Stimulated activated naive CD8-positive, alpha-beta T cell treated with anti-CD3 and anti-CD28 coated beads, Interleukin-15, Interleukin-2, amounts not matched to agents 100 ng/mL and 50 ng/mL, for 24 hours (primary cell): ENCODE measurements at regions not wholly inside any gene's neighbourhood (a gene's known extent, or its start where the extent isn't known, plus 50 kb on each side); places are given as distances from the start of the nearest gene placed in this dataset.

Experiments used
- H3K27ac Mint-ChIP-seq: one replicate; pipeline ENCODE4 v1.8.0; 2021; ENCODE audit warnings: mild to moderate bottlenecking, mixed read lengths
- H3K27me3 Mint-ChIP-seq: one replicate; pipeline ENCODE4 v1.8.0; 2021; ENCODE audit warnings: mixed read lengths
- H3K36me3 Mint-ChIP-seq: one replicate; pipeline ENCODE4 v1.8.0; 2021; ENCODE audit warnings: low read depth, mixed read lengths
- H3K4me1 Mint-ChIP-seq: one replicate; pipeline ENCODE4 v1.8.0; 2021; ENCODE audit warnings: low read depth, mixed read lengths
- H3K4me3 Mint-ChIP-seq: one replicate; pipeline ENCODE4 v1.8.0; 2021; ENCODE audit warnings: mild to moderate bottlenecking, mixed read lengths
- H3K9me3 Mint-ChIP-seq: one replicate; pipeline ENCODE4 v1.8.0; 2021; ENCODE audit warnings: mixed read lengths

DNA sequence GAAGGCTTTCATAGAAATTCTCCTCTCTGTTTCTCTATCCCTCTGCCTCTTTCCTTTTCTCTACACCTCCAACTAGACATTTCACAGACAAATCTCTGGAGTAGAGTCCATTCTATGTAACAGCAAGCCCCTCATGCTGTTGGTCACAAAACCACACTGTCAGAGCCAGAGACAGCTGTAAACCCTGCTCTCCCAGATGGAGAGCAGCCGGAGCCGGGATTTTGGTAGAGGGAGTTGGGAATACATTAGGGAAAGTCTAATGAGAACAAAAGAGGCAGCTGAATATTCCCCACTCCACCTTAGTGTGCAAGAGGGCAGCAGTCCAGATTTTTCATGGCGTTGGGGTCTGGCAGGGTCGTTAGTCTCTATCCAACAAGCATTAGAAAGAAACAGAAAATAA is 68.3 kb upstream of the EDN1 start:
- Mint-ChIP-seq H3K36me3 (no peaks in the 10 kb centered on the region), H3K27ac (no peak overlapping the region)

DNA sequence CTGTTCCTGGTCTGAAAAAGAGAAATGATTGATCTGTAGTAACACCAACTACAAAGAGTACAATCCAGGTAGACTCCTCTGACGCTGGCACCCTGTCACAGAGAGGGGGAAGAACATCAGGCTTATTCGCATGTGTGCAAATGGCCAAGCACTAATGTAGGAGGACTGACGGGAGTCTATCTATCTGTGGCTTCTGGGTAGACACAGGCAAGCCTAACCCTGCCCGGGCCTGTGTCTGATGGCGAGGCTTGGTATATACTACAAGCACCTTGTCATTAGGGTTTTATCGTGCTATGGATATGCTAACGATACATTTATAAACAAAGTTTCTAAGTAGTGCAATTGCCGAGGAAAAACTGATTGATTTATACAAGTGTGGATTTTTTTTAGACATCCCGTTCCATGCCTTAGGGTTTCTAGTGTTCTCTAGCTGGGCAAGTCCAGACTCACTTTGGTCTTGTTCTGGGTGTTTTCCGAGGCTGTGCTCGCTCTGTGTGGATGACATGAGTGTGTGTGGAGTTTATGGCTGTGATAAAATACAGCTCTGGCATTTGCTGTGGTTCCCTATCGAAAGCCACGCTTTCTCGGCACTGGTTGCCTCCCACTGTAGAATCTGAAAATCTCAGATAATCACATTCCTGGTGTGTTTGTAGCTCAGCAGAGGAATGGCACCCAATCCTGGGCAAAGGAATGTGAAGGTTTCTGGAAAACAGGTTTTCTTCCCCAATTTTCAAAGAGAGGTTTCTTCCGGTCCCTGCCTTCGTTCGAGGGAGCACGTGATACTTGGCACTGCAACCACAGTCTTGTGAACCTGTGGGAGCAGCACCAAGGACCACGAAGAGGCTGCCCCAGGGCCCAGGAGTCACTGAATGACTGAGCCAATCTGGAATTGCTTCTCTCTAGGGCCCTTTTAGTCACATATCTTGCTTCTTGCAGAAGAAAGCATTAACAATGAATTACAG is 67.5 kb upstream of the EDN1 start:
- no peaks in the 10 kb centered on the region for H3K9me3 Mint-ChIP-seq
- no peaks in the 10 kb centered on the region for H3K4me1 Mint-ChIP-seq
- no peaks in the 10 kb centered on the region for H3K36me3 Mint-ChIP-seq
- no peaks in the 10 kb centered on the region for H3K27me3 Mint-ChIP-seq
- no peak overlapping the region for H3K27ac Mint-ChIP-seq
- no peak overlapping the region for H3K4me3 Mint-ChIP-seq

More for the DNA sequence above, 68.3 kb upstream of the EDN1 start:
- H3K4me3 Mint-ChIP-seq, result no peak overlapping the region
- H3K9me3 Mint-ChIP-seq, result no peaks in the 10 kb centered on the region
- no peaks in the 10 kb centered on the region for H3K4me1 Mint-ChIP-seq
- H3K27me3 Mint-ChIP-seq, result no peaks in the 10 kb centered on the region

DNA sequence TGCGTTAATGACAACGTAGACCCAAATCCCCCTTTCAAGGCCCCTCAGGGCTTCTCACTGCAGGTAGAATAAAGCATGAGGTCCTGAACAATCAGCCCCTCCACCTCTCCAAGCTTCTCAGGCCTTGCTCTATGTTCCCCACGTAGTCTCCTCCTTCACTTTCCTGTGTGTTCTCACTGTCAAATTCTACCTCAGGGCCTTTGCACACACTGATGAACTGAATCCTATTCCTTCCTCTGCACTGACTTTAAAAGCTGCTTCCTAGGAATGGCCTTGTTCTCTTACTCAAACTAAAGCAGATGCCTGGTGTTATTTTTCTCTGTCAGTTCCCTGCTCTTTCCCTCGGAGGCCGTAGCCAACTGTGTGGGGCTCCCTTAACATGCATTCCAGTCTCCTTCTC is 66.8 kb upstream of the EDN1 start:
- no peak overlapping the region for H3K27ac Mint-ChIP-seq

DNA sequence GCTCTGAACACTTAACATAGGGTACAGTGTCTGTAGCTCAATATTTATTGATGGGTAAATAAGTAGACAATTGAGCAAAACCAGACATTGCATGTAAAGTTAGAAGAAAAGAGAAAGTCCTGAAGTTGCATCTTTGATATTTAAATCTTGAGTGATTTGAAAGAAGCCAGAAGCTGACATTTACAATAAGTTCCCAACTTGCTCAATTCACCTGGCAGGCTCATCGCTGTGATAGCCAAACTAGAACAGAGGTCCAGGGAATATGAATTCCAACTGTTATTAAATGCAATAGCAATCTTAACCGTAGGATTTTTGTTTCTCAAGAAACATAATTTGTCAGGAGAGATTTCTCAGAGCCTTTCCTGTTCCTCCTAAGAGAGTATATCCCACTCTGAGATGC is 65.9 kb upstream of the EDN1 start:
- no peaks in the 10 kb centered on the region for H3K36me3 Mint-ChIP-seq
- no peaks in the 10 kb centered on the region for H3K9me3 Mint-ChIP-seq
- H3K4me1 Mint-ChIP-seq, result peaks cover 7% of the 10 kb centered on the region
- no peak overlapping the region for H3K27ac Mint-ChIP-seq
- no peaks in the 10 kb centered on the region for H3K27me3 Mint-ChIP-seq
- no peak overlapping the region for H3K4me3 Mint-ChIP-seq

More for the DNA sequence above, 66.8 kb upstream of the EDN1 start:
- H3K36me3 Mint-ChIP-seq, result no peaks in the 10 kb centered on the region
- H3K4me3 Mint-ChIP-seq, result no peak overlapping the region
- H3K4me1 Mint-ChIP-seq, result no peaks in the 10 kb centered on the region
- no peaks in the 10 kb centered on the region for H3K27me3 Mint-ChIP-seq
- no peaks in the 10 kb centered on the region for H3K9me3 Mint-ChIP-seq

DNA sequence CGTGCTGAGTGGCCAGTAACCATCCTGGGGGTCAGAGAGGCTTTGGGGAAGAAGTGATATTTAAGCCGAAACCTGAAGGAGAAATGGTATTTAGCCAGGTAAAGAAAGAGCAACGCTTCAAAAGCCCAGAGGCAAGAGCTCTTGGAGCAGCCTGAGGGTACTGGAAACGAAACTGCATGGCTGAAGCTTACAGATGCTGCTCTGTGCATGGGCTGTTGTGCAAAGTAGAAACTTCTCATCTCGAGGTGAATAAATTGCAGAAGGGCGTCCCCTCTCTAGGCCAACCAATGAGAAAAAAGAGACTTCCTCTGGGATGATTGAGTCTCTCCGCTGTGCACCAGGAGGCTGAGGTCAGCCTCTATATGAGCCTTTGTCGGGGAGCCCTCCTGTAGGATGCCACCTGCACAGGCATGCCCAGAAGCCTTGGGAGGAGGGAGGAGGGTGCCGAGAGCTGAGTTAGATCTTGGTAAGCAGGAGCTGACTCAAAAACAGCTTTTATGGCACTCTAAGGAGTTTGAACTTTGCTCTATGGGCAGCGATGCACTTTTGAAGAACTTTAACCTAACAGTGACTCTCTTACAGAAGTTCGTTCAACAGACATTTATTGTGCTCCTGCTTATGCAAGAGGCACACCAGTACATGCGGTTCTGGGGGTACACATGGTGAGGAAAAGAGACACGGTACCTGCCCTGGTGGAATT is 61.6 kb upstream of the EDN1 start:
- no peak overlapping the region for H3K27ac Mint-ChIP-seq
- H3K9me3 Mint-ChIP-seq, result no peaks in the 10 kb centered on the region
- H3K36me3 Mint-ChIP-seq, result no peaks in the 10 kb centered on the region
- peaks cover 29% of the 10 kb centered on the region for H3K4me1 Mint-ChIP-seq
- no peaks in the 10 kb centered on the region for H3K27me3 Mint-ChIP-seq
- no peak overlapping the region for H3K4me3 Mint-ChIP-seq

DNA sequence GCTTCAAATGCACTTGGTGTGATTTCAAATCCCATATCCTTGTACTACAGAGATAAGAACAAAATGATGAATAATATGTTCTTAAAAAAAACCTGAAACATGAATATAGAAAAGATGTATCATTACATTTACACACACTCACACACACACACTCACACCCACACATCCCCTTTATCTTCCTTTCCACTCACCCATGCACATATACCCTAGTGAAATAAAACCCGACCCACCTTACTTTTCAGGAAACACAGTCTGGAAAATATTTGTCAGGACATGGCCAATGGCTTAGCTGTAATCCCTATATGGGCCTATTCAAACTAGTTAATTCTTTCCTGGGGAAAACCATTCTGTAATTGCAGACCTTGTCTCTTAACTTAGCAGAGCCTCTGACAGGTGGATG is 60.8 kb upstream of the EDN1 start:
- Mint-ChIP-seq H3K9me3 (no peaks in the 10 kb centered on the region), H3K27ac (no peak overlapping the region), H3K4me1 (peaks cover 36% of the 10 kb centered on the region), H3K27me3 (no peaks in the 10 kb centered on the region), H3K4me3 (no peak overlapping the region), H3K36me3 (no peaks in the 10 kb centered on the region)

DNA sequence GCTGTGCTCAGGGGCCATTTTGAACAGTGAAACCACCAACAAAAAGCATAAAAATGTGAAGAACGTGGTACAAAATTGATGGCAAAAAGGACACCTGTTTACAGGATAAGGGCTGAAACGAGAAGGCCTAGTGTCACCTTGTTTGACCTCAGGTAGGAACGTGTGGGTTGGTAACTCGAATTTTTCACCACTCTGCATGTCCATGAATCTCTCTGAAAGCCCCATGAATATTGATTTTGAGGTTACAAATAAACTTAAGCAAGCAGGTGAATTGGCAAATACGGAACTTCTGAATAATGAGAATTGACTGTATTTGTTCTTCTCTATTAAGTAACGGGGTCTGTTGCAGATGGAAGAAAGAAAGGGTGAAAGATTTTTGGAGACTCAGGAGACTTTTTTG is 59.6 kb upstream of the EDN1 start:
- H3K4me1 Mint-ChIP-seq, result peaks cover 48% of the 10 kb centered on the region
- H3K9me3 Mint-ChIP-seq, result no peaks in the 10 kb centered on the region
- H3K27ac Mint-ChIP-seq, result no peak overlapping the region
- no peaks in the 10 kb centered on the region for H3K27me3 Mint-ChIP-seq
- H3K4me3 Mint-ChIP-seq, result no peak overlapping the region
- H3K36me3 Mint-ChIP-seq, result no peaks in the 10 kb centered on the region

DNA sequence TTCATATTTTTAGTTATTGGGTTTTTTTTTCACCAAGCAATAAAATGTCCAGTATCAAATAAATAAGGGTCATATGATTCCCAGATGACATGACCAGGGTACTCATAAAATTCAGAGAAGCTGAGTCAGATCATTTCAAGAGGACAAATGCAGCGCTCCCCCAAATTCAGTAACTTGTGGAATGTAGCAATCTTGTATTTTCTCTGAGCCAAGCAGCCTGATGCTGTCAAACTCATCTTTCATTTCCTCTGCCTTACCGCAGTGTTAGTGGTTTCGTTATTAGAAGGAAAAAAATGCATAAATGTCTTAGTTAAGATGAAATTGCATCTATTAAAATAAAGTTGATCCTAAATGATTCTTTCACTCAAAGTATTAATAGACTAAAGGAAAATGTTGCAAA is 57.8 kb upstream of the EDN1 start:
- Mint-ChIP-seq H3K9me3 (no peaks in the 10 kb centered on the region), H3K36me3 (no peaks in the 10 kb centered on the region), H3K4me3 (no peak overlapping the region), H3K27ac (peak overlapping the region; percentile 45), H3K4me1 (peaks cover 48% of the 10 kb centered on the region), H3K27me3 (no peaks in the 10 kb centered on the region)

DNA sequence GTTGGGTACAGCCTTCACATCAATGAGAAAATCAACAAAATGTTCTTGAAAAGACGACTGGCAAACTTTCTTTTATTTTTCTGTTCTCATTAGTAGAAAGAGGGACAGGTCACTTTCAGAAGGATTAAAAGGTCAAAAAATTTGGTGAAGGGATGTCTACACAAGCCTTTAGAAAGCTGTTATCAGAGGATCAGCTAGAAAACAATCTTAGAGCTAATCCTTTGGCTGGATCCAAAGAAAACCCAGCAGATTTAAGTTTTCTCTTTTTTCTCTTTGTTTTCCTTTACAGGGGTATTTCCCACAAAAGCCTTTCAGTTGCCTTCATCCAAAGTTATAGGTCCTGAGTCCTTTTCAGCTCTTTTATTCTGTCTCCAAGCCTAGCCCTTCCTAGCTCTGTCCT is 57.3 kb upstream of the EDN1 start:
- Mint-ChIP-seq H3K4me3 (no peak overlapping the region), H3K4me1 (peaks cover 52% of the 10 kb centered on the region), H3K36me3 (no peaks in the 10 kb centered on the region), H3K27ac (peak overlapping the region; percentile 61), H3K27me3 (no peaks in the 10 kb centered on the region), H3K9me3 (no peaks in the 10 kb centered on the region)

DNA sequence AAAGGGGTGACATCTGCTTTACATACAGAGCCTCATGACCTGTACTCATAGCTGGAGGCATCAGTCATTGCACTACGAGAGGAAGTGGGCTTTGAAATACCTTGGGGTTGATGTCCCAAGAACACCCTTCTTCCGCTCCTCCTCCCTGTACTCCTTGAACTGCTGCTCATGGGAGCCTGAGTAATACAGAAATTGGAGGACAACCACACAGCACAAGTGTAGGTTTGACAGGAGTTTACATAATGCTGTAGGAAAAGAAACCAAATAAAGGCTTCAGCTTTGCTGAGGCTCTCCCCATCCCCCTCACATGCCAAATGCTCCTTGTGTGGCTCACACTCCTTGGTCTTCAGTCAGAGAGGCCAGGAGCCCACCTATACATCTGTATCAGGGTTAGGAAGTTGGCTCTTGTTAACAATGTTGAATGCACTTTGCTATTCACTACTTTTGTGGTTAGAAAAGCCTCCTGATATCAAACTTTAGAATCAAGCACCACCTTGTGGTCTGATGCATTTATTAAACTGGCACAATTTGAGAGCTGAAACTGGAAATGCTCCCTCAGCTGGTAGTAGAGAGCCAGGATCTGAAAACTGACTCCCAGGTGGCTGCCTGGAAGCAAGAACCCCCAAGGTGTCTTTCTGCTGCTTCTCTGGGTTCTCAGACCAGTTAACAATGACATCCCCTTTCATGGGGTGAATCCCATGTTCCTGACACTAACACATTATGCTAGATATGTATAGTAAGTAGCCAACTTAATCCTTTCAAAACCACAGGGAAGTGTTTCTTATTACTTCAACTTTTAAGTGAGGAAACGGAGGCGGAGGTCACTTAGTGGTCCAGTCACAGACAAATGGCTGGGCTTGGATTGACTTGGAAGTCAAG is 56.2 kb upstream of the EDN1 start:
- H3K4me1 Mint-ChIP-seq, result peaks cover 60% of the 10 kb centered on the region

DNA sequence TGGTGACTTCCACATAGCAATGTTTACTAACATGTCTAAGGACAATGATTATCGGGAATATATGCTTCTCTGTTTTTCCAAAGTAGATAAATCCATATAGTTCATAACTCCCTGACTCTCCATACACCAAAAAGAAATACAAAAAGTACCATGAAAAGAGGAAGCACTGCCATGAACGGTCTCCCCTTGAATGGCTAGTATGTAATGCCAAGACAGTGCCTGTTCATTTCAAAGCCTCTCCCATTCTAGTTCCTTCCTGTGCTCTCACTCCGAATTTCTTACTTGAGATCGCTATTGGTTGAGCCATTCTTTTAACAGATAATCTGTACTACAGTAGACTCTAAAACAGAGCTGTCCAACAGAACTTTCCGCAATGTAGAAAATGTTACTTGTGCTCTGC is 54.8 kb upstream of the EDN1 start:
- Mint-ChIP-seq H3K4me1 (peaks cover 56% of the 10 kb centered on the region), H3K36me3 (no peaks in the 10 kb centered on the region), H3K27ac (no peak overlapping the region), H3K27me3 (no peaks in the 10 kb centered on the region), H3K4me3 (no peak overlapping the region), H3K9me3 (no peaks in the 10 kb centered on the region)

More for the DNA sequence above, 56.2 kb upstream of the EDN1 start:
- H3K27me3 Mint-ChIP-seq, result no peaks in the 10 kb centered on the region
- no peaks in the 10 kb centered on the region for H3K36me3 Mint-ChIP-seq
- no peaks in the 10 kb centered on the region for H3K9me3 Mint-ChIP-seq
- peak overlapping the region; percentile 76 for H3K27ac Mint-ChIP-seq
- H3K4me3 Mint-ChIP-seq, result peak overlapping the region; percentile 35

DNA sequence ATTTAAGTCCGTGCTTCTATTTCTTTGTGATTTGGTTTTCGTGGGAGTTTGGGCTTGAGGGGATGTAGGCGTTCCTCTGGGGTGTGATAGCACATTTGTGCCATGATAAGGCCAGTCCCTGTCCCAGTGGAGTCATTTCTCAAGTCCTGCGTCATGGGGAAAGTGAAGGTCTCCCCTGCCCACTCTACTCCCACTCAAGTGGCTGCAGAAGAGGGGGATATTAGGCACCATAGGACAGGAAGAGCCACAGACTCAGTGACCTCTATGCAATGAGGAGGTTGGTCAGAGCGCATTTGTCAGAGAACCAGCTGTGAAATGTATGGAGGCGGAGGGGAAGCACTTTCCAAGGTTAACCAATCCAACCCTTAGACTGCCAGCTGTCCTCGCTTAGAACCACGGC is 51.9 kb upstream of the EDN1 start:
- Mint-ChIP-seq H3K27ac (peak overlapping the region; percentile 76), H3K4me3 (no peak overlapping the region), H3K36me3 (no peaks in the 10 kb centered on the region), H3K4me1 (peaks cover 67% of the 10 kb centered on the region), H3K9me3 (no peaks in the 10 kb centered on the region), H3K27me3 (no peaks in the 10 kb centered on the region)
